ENCODE measurements at regions not wholly inside any gene's neighbourhood (a gene's known extent, or its start where the extent isn't known, plus 50 kb on each side); places are given as distances from the start of the nearest gene placed in this dataset.

GRCh38 chr6:98039904-98040607 is 757.0 kb upstream of the MMS22L start:
- TF ChIP-seq PAX5 (IDR thresholded peaks at IDR 0.05; ENCODE audit: borderline replicate concordance, low read depth, low read length) (no peak), ATF2 (IDR thresholded peaks at IDR 0.05; ENCODE audit: low read length) (no peak), RAD51 (IDR thresholded peaks at IDR 0.05) (no peak), RAD21 (IDR thresholded peaks at IDR 0.05; ENCODE audit: insufficient read depth, low read depth, low read length) (peak; percentile 43), KLF5 (IDR thresholded peaks at IDR 0.05; ENCODE audit: partially characterized antibody) (no peak), JUND (IDR thresholded peaks at IDR 0.05; ENCODE audit: low read depth, low read length) (no peak), MAX (IDR thresholded peaks at IDR 0.05; ENCODE audit: low read depth, low read length) (no peak), CTCF (IDR thresholded peaks at IDR 0.05 in 2 of 3, conservative IDR thresholded peaks at IDR 0.05 in 1 of 3; ENCODE audit: control insufficient read depth in 2 of 3, extremely low read depth in 1 of 3, insufficient read depth in 1 of 3, low read depth in 3 of 3, low read length in 3 of 3) (peak in 1 of 3 experiments; percentile 27; a peak in 2 of 6 replicates)

All from GM12878 (cell line).